ENCODE measurements at regions not wholly inside any gene's neighbourhood (a gene's known extent, or its start where the extent isn't known, plus 50 kb on each side); places are given as distances from the start of the nearest gene placed in this dataset.

GRCh38 chr13:88887045-88887662, 1216.0 kb downstream of the SLITRK5 start:
- CTCF ChIA-PET = no interaction called here
- DNase-seq (ENCODE audit: low read depth in 1 of 2, low spot score in 1 of 2) (no peak), FAIRE-seq (no peak), ATAC-seq (no peak)
- no peak overlapping the region for H3K4me2 ChIP-seq
- no peak overlapping the region for H3K4me3 ChIP-seq
- H3K4me1 ChIP-seq = no peaks in the 10 kb centered on the region
- WGBS (ENCODE audit: missing lambda C conversion rate) = 53% methylated on average over 10 of the region's 11 CpGs
- H3K9me3 ChIP-seq = no peaks in the 10 kb centered on the region
- POLR2A ChIA-PET = no interaction called here
- TF ChIP-seq BHLHE40 (IDR thresholded peaks at IDR 0.05; ENCODE audit: low read depth, low read length) (no peak), JUN (IDR thresholded peaks at IDR 0.05) (no peak), HOXB5 (CRISPR knock-in tag; IDR thresholded peaks at IDR 0.05) (no peak), CHD2 (IDR thresholded peaks at IDR 0.05; ENCODE audit: low read length, partially characterized antibody) (no peak), RARB (CRISPR knock-in tag; IDR thresholded peaks at IDR 0.05) (no peak), TFCP2L1 (CRISPR knock-in tag; IDR thresholded peaks at IDR 0.05) (no peak), POLR2AphosphoS2 (conservative IDR thresholded peaks at IDR 0.05; ENCODE audit: low read length) (no peak), SREBF2 (IDR thresholded peaks at IDR 0.05) (no peak), E2F6 (IDR thresholded peaks at IDR 0.05; ENCODE audit: borderline replicate concordance, low read depth) (no peak), JUNB (IDR thresholded peaks at IDR 0.05) (no peak)
- TF ChIP-seq, protein P1, sequence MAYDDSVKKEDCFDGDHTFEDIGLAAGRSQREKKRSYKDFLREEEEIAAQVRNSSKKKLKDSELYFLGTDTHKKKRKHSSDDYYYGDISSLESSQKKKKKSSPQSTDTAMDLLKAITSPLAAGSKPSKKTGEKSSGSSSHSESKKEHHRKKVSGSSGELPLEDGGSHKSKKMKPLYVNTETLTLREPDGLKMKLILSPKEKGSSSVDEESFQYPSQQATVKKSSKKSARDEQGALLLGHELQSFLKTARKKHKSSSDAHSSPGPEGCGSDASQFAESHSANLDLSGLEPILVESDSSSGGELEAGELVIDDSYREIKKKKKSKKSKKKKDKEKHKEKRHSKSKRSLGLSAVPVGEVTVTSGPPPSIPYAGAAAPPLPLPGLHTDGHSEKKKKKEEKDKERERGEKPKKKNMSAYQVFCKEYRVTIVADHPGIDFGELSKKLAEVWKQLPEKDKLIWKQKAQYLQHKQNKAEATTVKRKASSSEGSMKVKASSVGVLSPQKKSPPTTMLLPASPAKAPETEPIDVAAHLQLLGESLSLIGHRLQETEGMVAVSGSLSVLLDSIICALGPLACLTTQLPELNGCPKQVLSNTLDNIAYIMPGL (CRISPR knock-in tag; IDR thresholded peaks at IDR 0.05; ENCODE audit: borderline replicate concordance) = no peak
- no peak overlapping the region for H3K27ac ChIP-seq

DNA sequence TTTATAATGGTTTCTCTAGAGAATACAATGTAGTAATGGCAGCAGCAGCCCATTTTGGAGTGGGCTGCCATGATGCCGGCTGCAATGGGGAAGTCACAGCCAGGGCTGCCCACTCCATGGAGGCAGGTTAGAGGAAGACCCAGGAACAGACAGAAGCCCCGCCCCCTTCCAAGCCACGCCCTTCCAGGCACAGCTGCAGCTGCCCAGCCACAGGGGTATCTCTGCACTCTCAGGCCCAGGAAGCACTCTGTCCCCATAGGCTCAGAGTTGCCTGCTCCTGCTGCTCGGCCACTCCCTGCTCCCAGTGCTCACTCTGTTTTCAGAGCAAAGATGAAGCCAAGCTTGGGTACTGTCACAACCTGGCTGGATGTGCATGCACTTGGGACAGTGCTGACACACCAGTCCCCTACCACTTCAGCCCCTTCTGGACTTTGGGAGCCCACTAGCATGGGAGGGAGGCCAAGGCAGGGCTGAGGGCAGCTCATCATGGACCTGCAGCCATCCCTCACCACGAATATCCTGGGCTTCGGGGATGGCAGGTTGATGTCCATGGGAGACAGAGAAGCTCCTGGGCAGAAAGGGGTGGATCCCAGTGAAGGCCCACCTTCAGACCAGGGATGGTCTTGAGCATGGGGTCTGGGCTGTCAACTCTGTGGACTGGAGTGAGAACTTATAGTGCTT, 1224.2 kb downstream of the SLITRK5 start:
- CTCF ChIA-PET = no interaction called here
- 32% methylated on average over 4 of the region's 6 CpGs for WGBS (ENCODE audit: missing lambda C conversion rate)

More for the DNA sequence above, 1224.2 kb downstream of the SLITRK5 start:
- no peak overlapping the region for H3K4me2 ChIP-seq
- TF ChIP-seq CTCF (IDR thresholded peaks at IDR 0.05) (no peak), HEYL (CRISPR knock-in tag; IDR thresholded peaks at IDR 0.05) (no peak)
- TF ChIP-seq, protein P1 (CRISPR knock-in tag; IDR thresholded peaks at IDR 0.05; ENCODE audit: borderline replicate concordance) = no peak
- TF ChIP-seq, protein P2, sequence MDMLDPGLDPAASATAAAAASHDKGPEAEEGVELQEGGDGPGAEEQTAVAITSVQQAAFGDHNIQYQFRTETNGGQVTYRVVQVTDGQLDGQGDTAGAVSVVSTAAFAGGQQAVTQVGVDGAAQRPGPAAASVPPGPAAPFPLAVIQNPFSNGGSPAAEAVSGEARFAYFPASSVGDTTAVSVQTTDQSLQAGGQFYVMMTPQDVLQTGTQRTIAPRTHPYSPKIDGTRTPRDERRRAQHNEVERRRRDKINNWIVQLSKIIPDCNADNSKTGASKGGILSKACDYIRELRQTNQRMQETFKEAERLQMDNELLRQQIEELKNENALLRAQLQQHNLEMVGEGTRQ (IDR thresholded peaks at IDR 0.05) = no peak
- TF ChIP-seq, protein P3, sequence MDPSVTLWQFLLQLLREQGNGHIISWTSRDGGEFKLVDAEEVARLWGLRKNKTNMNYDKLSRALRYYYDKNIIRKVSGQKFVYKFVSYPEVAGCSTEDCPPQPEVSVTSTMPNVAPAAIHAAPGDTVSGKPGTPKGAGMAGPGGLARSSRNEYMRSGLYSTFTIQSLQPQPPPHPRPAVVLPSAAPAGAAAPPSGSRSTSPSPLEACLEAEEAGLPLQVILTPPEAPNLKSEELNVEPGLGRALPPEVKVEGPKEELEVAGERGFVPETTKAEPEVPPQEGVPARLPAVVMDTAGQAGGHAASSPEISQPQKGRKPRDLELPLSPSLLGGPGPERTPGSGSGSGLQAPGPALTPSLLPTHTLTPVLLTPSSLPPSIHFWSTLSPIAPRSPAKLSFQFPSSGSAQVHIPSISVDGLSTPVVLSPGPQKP (IDR thresholded peaks at IDR 0.05; ENCODE audit: low read depth, low read length) = no peak
- ATAC-seq = no peak
- POLR2A ChIA-PET = no interaction called here
- no peak for DNase-seq (ENCODE audit: low read depth in 1 of 2, low spot score in 1 of 2)
- no peaks in the 10 kb centered on the region for H3K4me1 ChIP-seq
- FAIRE-seq = no peak
- H3K4me3 ChIP-seq = no peak overlapping the region
- no peak overlapping the region for H3K27ac ChIP-seq
- no peaks in the 10 kb centered on the region for H3K9me3 ChIP-seq
